ENCODE measurements at regions not wholly inside any gene's neighbourhood (a gene's known extent, or its start where the extent isn't known, plus 50 kb on each side); places are given as distances from the start of the nearest gene placed in this dataset.
A peak's percentile ranks its signal among the peaks of the same experiment; 100 is the strongest.

- intact Hi-C loops (cut with DNase I; ENCODE audit: low total_unique reads), result no loop called here
- no peaks in the 10 kb centered on the region for H3K36me3 ChIP-seq
- no peak for TF ChIP-seq POLR2A (IDR thresholded peaks at IDR 0.05)
- TF ChIP-seq CTCF (IDR thresholded peaks at IDR 0.05), result no peak
- no peak for TF ChIP-seq POLR2AphosphoS5 (IDR thresholded peaks at IDR 0.05)
- no peak for TF ChIP-seq EP300 (IDR thresholded peaks at IDR 0.05)
- H3K4me1 ChIP-seq, result no peaks in the 10 kb centered on the region
- 33 to 66% (median 47%) methylated on average over 2 of the region's 2 CpGs for WGBS, 5 donors
- no peak for DNase-seq
- H3K9me3 ChIP-seq, result peaks cover 0 to 44% (median 13%) of the 10 kb centered on the region in 4 donors
- no peak overlapping the region for H3K4me3 ChIP-seq
- no peak overlapping the region for H3K27ac ChIP-seq
- no peaks in the 10 kb centered on the region for H3K27me3 ChIP-seq
Observed at GRCh38 chr5:121226765-121227164, 624.9 kb upstream of the FTMT start.

- Histone ChIP-seq H3K4me3 (no peak overlapping the region), H3K27me3 (no peaks in the 10 kb centered on the region), H3K9me3 (no peaks in the 10 kb centered on the region), H3K27ac (no peak overlapping the region), H3K4me1 (no peaks in the 10 kb centered on the region), H3K36me3 (no peaks in the 10 kb centered on the region)
- intact Hi-C loops (cut with DNase I; ENCODE audit: low total_unique reads), result no loop called here
- TF ChIP-seq CTCF (IDR thresholded peaks at IDR 0.05), result no peak
- TF ChIP-seq POLR2AphosphoS5 (IDR thresholded peaks at IDR 0.05), result no peak
- no peak for TF ChIP-seq POLR2A (IDR thresholded peaks at IDR 0.05)
- TF ChIP-seq EP300 (IDR thresholded peaks at IDR 0.05), result no peak
- DNase-seq, result no peak
Observed at GRCh38 chr5:121239951-121240350, 611.7 kb upstream of the FTMT start.

- DNase-seq, result peak in 1 of 2 donors; percentile 3
- Histone ChIP-seq H3K4me1 (no peaks in the 10 kb centered on the region), H3K27me3 (no peaks in the 10 kb centered on the region), H3K36me3 (no peaks in the 10 kb centered on the region), H3K9me3 (no peaks in the 10 kb centered on the region), H3K27ac (no peak overlapping the region), H3K4me3 (no peak overlapping the region)
- 45 to 56% (median 51%) methylated on average over 3 of the region's 3 CpGs for WGBS, 5 donors
- no peak for TF ChIP-seq POLR2A (IDR thresholded peaks at IDR 0.05)
- TF ChIP-seq EP300 (IDR thresholded peaks at IDR 0.05), result no peak
- TF ChIP-seq POLR2AphosphoS5 (IDR thresholded peaks at IDR 0.05), result no peak
- no peak for TF ChIP-seq CTCF (IDR thresholded peaks at IDR 0.05)
- intact Hi-C loops (cut with DNase I; ENCODE audit: low total_unique reads), result no loop called here
Observed at GRCh38 chr5:121246971-121247370, 604.7 kb upstream of the FTMT start.

GRCh38 chr5:121251954-121252353, 599.7 kb upstream of the FTMT start:
- Histone ChIP-seq H3K9me3 (no peaks in the 10 kb centered on the region), H3K27me3 (no peaks in the 10 kb centered on the region), H3K4me3 (no peak overlapping the region), H3K27ac (no peak overlapping the region), H3K4me1 (no peaks in the 10 kb centered on the region), H3K36me3 (no peaks in the 10 kb centered on the region)
- 36 to 43% (median 41%) methylated on average over 5 of the region's 5 CpGs for WGBS, 5 donors
- no peak for DNase-seq
- TF ChIP-seq POLR2A (IDR thresholded peaks at IDR 0.05) (no peak), CTCF (IDR thresholded peaks at IDR 0.05) (no peak), POLR2AphosphoS5 (IDR thresholded peaks at IDR 0.05) (no peak), EP300 (IDR thresholded peaks at IDR 0.05) (no peak)
- intact Hi-C loops (cut with DNase I; ENCODE audit: low total_unique reads), result no loop called here
